HEK293T (cell line): ENCODE measurements at regions not wholly inside any gene's neighbourhood (a gene's known extent, or its start where the extent isn't known, plus 50 kb on each side); places are given as distances from the start of the nearest gene placed in this dataset.

Experiments
- BHLHE40 ChIP-seq: fragments of 450-650 bp; IDR thresholded peaks from 2 replicates; pipeline ENCODE4 v1.6.1; 2016; ENCODE audit warnings: mild to moderate bottlenecking, moderate library complexity, borderline replicate concordance
- ELF4 ChIP-seq: fragments of 450-650 bp; IDR thresholded peaks from 2 replicates; pipeline ENCODE4 v1.6.1; 2017; ENCODE audit warnings: antibody characterized with exemption
- FOXA1 ChIP-seq: fragments of 450-650 bp; IDR thresholded peaks from 2 replicates; pipeline ENCODE4 v1.6.1; 2016; ENCODE audit warnings: mild to moderate bottlenecking
- FOXK2 ChIP-seq: fragments of 450-650 bp; IDR thresholded peaks from 2 replicates; pipeline ENCODE4 v1.6.1; 2016; ENCODE audit warnings: mild to moderate bottlenecking
- FOXM1 ChIP-seq: fragments of 450-650 bp; IDR thresholded peaks from 2 replicates; pipeline ENCODE4 v1.6.1; 2017; ENCODE audit warnings: mild to moderate bottlenecking, borderline replicate concordance
- L3MBTL2 ChIP-seq: fragments of 450-650 bp; conservative IDR thresholded peaks from 2 replicates; pipeline ENCODE4 v1.6.1; 2016; ENCODE audit warnings: mild to moderate bottlenecking
- NFRKB ChIP-seq: fragments of 450-650 bp; IDR thresholded peaks from 2 replicates; pipeline ENCODE4 v1.6.1; 2016; ENCODE audit warnings: mild to moderate bottlenecking, moderate library complexity
- PKNOX1 ChIP-seq: fragments of 450-650 bp; IDR thresholded peaks from 2 replicates; pipeline ENCODE4 v1.6.1; 2016
- SP1 ChIP-seq: fragments of 450-650 bp; IDR thresholded peaks from 2 replicates; pipeline ENCODE4 v1.6.1; 2017
- SUZ12 ChIP-seq: fragments of 450-650 bp; IDR thresholded peaks from 2 replicates; pipeline ENCODE4 v1.6.1; 2016; ENCODE audit warnings: mild to moderate bottlenecking
- ZNF384 ChIP-seq: fragments of 450-650 bp; IDR thresholded peaks from 2 replicates; pipeline ENCODE4 v1.6.1; 2016

GRCh38 chr5:12743582-12743981, 839.3 kb upstream of the CTNND2 start:
- TF ChIP-seq FOXK2 (no peak), BHLHE40 (no peak), ZNF384 (no peak), SP1 (no peak), FOXA1 (no peak), FOXM1 (no peak), SUZ12 (no peak), PKNOX1 (no peak), NFRKB (no peak), ELF4 (no peak), L3MBTL2 (no peak)
